NOMO-1 treated with DMSO at 0.1 percent for 48 hours (cell line): ENCODE measurements at regions not wholly inside any gene's neighbourhood (a gene's known extent, or its start where the extent isn't known, plus 50 kb on each side); places are given as distances from the start of the nearest gene placed in this dataset.
A peak's percentile ranks its signal among the peaks of the same experiment; 100 is the strongest.

Source experiments
- DNase-seq: peaks from one replicate; lab custom pipeline; 2025; ENCODE audit not compliant: unreplicated experiment; lab: John Stamatoyannopoulos, UW

DNA sequence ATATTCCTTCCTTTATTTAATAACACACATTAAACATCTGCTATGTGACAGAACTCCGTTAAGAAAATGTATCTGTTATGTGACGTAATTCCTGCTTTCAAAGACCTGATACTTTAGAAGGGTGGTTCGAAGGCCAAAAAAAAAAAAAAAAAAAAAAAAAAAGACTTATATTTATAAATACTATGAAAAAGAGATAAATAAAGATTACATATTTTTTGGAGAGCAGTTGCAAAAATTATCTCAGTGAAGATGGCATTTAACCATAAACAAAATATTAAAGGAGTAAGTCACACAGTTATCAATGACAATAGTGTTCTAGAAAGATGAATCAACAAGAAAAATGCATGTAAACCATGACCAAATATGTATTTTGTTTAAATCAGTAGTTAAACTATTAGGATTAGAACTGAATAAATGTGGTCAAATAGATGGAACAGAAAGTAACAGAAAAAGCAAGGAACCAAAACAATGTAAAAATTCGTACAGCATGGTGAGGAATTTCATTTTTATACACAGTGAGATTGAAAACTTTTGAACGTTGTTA, 612.3 kb upstream of the SLITRK5 start:
- DNase-seq, result no peak

DNA sequence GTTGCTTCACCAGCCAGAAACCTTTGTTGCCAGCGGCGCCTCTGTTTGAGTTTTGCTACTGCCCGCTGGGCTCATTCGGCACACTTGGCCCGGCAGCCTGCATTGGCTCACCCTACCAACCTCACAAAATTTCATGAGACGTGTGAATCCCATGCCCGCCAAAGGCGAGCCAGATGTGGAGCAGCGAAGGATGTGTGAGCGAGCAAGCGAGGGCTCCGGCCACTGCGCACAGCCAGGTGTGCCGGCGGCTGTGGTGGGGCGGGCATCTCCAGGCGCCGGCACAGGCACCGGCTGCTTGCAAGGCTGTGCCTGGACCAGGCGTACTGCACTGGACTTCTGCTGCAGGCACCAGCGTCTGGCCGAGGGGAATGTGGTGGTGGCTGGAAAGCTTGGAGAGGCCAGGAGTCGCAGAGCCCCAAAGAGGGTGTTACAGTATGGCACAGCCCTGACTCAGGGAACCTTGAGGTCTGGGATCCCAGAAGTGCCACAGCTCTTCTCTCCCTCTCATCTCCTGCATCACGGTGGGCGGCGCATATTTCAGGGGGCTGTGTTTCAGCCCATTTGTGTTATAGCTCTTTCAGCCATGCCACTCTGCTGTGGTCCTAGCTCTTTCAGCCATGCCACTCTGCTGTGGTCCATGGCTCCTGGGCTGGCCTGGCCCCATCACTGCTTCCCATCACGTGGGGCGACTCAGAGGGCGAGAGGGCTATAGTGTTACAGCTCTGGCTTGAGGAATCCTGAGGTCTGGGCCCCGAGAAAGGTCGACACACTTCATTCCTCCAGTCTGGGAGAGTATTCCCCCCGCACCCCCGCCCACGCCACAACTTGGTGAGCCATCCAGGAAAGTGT, 592.0 kb upstream of the SLITRK5 start:
- DNase-seq, result no peak

DNA sequence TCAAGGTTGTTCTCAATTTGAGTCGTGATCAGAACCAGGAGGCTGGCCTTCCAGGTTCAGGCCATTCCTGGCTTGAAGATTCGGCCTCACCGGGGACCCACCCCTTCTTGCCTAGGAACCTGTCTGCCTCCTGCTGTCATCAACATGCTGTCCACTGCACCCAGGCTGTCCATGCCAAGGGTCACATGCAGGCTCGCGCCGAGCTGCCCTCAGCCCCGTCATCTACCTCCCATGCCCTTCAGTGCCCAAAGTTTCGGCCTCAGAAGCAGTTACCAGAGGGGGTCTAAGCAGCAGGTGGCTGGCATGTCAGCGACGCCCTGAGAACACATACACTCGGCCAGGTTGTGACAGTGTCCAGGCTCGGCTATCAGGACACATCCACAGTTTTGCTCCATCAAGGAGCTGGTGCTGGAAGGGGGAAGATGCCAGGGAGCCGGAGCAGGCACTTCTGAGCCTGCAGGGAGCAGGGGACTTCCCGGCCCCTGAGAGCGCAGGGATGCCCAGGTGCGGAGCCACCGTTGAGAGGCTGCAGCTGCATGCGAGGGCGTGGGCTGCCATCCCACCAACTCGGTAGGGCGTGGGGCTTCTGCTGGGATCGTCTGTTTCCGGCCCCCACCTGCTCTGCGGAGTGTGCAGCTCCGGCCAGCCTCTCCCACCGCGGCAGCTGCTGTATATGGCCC, 590.9 kb upstream of the SLITRK5 start:
- DNase-seq, result no peak

DNA sequence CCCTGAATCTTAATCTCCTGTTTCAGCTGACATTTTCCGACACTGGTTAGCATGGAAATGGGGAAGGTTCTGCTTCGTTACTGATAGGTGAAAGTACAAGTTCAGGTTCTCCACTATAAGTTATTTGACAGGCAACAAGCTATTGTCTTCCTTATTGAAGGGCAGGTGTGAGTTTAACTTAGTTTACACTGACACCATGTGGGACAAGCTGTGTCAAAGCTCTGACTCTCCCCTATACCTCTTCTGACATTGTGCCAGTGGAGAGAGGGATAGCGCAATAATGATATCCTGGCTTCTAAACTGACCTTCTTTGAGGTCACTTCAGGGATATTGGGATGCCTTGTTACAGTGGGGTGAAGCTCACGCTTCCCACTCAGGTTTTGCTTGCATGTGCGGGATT, 587.0 kb upstream of the SLITRK5 start:
- no peak for DNase-seq

DNA sequence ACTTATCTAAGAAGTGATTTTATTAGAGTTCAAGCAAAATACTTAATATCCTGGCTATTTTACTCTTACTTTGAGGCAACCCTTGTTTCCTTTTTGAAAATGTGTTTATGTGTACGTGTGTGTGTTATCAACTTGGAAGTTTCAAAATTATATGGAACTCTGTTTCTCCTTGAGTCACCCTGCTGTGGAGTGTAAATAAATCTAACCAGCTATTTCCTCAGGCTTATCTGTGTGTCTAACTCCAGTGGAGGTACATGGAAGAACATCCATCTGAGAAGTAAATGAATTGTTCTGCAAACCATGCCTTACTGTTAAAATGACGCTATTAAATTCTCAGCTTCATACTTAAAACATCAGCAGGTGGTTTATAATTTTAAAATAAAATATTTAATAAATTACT, 583.4 kb upstream of the SLITRK5 start:
- DNase-seq, result no peak

DNA sequence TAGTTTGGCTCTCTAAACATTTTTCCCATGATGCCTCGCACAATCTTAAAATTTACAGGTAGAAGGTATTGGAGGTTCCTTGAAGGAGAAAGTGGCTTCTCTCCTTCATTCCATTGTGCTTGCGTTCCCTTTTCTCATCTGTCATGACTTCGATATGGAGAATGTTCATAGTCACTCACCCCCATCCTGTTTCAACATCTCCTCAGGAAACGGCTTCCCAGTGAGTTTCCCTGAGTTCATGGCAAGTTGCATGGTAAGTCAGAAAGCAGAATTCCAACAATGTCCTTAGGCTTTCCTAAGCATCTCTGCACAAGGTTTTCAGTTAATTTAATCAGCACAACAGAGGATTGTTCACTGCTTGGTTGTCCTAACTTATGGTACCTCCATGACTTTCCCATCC, 581.8 kb upstream of the SLITRK5 start:
- DNase-seq, result no peak

DNA sequence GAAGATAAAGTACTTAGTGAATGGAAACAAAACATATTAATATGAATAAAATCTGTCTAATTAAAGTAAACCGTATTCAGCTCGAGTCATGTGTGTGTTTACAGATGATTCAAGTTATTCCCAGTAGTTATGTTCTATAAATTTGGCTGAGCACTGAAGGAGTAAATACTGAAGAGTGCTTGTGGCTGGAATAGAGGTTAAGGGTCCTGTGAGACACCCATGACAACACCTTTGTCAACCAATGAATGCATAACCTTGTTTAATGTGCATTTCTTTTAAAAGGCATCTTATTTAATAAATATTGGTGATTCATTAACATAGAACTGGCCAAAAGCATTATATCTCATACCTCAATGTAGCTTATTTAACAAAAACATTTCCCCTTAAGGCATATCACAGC, 577.8 kb upstream of the SLITRK5 start:
- DNase-seq, result no peak

DNA sequence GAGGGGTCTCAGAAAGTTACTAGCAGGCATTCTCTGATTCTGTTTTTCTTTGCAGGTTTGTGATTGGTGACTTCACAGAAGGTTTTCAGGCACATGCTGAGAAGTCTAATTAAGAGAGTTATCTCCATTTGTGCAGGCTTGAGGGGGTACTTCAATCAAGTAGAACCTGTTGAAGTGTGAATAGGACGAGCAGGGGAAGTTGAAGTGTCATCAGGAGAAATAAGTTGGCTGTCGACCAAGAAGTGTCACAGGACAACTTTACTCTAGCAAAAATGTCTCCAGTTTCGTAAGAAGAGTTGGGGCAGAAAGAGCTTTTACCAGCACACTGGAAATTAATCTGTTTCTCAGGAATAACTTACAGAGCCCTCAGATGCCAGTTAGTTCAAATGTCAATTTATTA, 576.5 kb upstream of the SLITRK5 start:
- peak; percentile 25 for DNase-seq

DNA sequence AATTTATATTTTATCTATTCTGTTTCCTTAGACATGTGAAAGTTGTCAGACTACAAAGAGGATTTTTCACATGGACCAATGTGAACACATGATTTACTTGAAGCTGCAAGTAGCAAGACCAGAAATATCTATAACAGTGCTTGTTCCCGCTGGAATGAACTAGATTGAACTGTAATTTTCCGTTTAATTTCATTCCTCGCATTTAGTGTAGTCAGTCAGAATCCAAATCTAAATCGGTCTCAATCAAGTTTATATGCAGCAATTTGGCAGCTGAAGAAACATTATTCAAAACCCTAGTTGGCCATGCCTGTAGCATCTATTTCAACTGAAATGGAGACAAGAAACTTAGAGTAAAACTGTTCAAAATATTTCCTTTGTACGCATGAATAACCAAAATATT, 570.7 kb upstream of the SLITRK5 start:
- no peak for DNase-seq

DNA sequence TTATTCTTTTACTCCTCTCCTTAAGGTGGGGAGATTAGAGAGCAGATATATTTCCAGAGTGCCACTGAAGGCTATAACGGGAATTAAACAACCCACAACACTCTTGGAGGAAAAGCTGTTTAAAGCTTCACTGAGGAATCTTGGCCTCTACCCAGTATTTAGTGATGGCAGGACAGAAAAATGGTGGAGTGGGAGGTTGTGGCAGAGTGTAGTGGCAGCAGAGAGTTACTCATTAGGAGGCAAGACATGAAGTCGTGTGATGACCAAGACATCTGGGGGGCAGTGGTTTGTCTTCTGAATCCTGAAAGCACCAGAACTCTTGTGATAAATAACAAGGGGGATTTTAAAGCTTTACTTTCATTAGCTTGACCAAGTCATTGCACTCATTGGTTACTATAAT, 563.5 kb upstream of the SLITRK5 start:
- DNase-seq, result no peak

DNA sequence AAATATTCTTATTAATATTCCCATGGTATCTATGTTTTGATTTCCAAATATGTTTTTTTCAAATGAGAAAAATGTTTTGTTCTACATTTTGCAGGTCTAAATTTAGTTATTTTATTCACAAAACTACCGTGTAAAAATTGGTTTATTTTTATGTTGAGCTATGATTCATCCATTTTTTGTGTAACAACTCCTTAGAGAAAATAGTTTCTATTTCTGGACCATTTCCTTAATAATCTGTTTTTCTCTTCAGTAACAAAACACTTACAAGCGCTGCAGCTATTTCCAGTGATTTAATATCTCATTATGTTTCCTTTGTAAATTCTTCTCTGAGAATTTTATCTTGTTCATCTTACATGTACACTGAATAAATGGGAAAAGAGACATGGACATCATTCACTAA, 550.7 kb upstream of the SLITRK5 start:
- no peak for DNase-seq

DNA sequence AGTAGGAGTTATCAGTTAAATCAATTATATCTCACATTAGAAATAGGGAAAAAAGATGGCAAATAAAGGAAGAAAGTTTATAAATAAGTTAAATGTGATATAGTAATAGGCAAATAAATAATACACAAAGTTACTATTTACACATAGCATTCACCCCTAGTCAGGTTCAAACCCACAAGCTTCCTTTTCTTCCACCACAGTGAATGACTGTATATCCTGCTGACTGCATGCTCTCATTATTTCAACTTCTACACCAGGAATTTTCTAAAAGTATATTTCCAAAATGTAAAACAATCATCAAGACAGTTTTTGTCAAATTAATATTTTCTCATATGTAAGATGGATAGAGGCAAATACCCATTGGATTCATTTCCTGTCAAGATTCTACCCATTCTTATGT, 548.6 kb upstream of the SLITRK5 start:
- no peak for DNase-seq

DNA sequence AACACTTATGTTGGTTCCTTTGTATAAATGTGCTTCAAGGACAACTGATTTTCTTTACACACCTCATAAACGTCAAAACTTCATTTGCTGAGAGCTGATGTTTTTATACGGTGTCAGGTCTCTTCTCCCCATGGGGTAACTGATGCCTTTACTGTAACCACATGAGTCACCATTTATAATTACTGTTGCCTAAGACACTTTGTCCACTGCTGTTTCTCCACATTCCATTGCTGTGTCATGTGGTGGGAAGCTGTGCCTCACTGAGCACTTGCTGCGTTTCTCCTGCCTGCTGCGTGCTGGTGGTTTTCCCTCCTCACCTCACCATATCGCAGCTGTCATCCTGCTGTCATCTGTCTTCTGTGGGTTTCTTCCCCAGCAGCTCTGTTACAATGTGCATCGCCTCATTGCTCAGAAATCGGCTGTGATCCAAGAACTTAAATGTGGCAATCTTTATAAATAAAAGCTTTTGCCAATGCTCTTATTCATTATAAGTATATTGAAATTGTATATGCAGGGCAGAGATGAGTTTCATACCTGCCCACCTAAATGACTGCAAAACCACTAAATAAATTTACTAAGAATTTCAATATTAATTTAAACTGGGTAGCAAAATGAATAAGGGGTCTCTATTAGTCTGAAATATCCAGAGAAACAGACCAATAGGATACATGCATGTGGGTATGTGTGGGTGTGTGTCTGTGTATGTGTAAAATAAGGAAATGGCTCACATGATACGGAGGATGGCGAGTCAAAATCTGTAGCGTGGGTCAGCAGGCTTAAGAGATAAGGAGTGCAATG, 547.0 kb upstream of the SLITRK5 start:
- DNase-seq, result peak; percentile 97

DNA sequence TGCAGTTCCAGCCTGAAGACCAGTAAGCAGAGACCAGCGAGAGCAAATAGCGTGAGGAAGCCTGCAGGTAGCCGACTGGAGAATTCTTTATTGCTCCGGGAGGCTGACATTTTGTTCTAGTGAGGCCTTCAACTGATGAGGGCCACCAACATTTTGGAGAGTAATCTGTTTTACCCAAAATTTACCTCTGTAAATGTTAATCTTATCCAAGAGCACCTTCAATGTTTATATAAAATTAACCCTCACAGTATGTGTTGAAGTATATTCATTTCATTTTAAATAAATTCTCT, 546.4 kb upstream of the SLITRK5 start:
- DNase-seq, result no peak

DNA sequence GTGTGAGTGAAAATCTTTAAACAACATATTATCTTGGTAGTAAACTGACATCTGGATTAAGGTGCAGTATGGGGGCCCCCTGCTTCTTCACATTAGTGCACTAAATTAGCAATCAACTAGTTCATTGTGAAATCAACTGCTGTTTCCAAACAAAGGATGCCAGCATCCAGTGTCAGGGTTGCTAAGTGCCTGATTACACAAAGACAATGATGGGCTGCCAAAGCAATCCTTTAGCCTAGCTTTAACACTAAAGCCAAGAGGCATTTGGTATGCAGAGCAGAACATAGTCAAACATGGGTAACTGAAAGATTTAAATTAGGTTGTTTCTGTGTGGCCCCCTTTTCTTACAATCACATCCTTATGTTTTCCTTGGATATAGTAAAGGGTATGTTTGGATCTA, 543.1 kb upstream of the SLITRK5 start:
- DNase-seq, result peak; percentile 54

DNA sequence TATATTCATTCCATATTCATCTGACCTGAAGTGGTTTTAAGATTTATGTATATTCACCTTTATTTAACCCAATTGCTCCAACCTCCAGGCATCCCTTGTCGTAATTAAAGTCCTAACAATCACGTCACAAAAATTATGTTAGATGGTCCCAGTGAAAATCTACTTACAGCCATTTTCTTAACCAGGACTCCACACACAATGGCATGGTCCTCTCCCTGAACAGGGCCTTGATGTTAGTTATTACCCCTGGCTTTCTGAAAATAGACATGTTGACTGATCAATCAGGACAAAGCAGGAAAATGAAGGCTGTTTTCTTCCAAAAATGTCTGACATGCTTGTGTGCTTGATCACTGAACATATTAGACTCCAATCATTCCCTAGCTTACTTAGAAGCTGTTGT, 542.7 kb upstream of the SLITRK5 start:
- DNase-seq, result no peak

DNA sequence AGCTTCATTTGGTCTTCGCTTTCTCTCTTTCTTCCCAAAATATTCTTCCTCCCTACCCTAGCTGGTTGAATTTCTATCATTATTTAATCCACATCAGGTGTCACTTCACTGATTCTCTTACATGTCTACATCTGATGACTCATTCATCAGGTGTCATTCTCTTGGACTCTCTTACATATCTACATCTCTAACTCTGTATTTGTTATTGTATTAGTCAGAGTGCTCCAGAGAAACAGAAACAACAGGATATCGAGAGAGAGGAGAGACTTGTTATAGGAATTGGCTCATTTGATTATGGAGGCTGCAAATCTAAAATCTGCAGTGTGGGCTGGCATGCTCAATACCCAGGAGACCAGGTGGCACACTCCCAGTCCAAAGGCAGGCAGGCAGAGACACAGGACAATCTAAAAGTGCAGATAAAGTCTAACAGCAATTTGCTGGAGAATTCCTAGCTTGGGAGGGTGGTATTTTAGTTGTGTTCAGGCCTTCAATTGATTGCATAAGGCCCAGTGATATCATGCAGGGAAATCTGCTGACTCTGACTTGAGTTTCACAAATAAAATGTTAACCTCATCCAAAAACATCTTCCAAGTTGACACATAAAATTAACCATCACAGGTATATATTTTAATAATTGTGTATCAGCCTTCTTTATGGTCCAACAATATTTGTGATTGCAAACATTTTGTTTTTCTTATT, 541.4 kb upstream of the SLITRK5 start:
- DNase-seq, result no peak

DNA sequence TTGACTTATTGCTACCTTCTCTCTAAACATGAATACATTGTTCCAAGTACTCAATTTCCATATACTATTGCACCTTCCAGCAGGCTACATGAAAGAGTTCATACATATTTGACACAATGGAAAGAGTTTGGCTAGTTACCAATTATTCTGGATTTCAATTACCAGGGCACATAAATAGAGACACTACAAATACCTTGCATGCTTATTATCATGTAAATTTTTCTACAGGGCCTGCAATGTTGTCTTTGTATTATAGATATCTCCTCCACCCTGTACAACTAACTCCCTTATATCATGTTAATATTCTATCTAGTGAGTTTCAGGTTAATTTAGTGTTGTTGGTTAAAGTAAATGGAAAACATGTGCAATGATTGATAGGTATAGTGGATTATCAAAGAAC, 540.7 kb upstream of the SLITRK5 start:
- DNase-seq, result no peak

DNA sequence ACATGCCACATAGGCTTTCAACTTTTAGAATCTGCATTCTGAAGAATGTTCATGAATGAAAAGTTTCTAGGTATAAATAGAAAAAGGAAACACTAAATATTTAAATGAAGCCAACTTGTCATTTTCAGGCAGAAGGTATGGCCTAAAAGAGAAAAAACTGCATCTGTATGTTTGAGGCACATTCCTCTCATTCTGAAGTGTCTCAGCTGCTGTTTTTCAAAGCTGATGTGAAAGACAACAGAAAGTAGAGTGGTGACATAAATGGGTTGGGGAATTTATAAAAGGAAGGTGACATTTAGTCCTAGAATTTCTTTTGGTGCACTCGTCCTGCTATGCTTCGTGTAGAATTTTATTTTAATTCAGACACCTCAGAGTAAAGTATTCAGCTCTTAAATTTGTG, 539.6 kb upstream of the SLITRK5 start:
- no peak for DNase-seq

DNA sequence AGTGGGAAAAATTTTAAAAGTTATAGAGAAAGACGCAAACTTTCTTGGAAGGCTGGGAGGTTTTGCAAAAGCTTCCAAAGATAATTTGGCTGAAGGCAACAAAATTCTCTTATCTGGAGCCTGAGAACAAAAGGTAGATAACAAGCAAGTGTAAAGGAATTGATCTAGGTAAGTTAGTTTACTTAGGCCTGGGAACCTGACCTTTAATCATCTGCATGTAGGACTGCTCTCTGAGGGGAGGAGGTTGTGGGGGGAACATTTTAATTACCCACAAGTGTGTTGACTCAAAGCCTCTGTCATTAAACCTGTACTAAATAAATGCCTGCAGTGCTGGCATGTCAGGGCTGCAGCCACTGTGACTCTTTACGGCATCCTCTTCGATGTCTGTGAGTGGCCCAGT, 532.3 kb upstream of the SLITRK5 start:
- DNase-seq, result no peak

DNA sequence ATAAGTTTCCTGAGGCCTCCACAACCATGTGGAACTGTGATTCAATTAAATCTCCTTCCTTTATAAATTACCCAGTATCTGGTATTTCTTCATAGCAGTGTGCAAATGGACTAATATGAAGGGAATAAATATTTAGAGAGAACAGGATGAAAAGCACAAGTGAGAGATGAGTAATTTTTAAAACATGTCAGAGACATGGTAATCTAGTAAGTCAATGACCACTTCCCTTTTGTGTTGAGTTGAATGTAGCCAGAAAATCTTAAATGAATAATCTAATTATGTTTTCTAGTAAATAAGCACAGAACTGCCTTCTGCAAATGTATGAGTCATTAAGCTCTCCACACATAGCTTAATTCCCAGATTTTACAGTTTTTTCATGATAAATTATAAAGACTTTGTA, 524.1 kb upstream of the SLITRK5 start:
- DNase-seq, result no peak
